HG03442 (cell line): ENCODE measurements at regions not wholly inside any gene's neighbourhood (a gene's known extent, or its start where the extent isn't known, plus 50 kb on each side); places are given as distances from the start of the nearest gene placed in this dataset.
"Not testable (repeated sequence)": the region's sequence is repeated elsewhere in the genome, so short reads cannot be mapped to it uniquely, and the experiment has no call there.

ENCODE experiments used
- ATAC-seq: cut with Tn5 transposase; IDR thresholded peaks from one replicate; pipeline ENCODE4 v1.9.1; 2021; ENCODE audit warnings: mild to moderate bottlenecking, moderate library complexity; ENCODE audit not compliant: unreplicated experiment

DNA sequence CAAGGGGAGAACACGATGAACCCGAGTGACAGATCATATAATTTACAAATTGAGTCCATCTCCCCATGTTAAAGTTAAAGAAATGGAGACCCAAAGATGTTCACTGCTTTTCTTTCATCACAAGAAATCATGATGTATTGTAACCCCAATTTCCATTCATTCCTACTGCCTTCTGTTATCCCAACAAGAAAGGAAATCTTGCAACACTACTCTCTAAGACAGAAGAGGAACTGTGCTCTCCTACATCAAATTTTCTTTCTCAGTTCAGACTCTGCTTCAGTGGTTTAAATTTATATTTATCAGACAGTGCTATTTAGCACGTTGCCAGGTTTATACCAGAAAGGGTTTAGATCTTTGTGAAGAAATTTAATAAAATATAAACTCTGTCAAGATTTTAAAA, 83.8 kb upstream of the RASA1 start:
- no peak for ATAC-seq

DNA sequence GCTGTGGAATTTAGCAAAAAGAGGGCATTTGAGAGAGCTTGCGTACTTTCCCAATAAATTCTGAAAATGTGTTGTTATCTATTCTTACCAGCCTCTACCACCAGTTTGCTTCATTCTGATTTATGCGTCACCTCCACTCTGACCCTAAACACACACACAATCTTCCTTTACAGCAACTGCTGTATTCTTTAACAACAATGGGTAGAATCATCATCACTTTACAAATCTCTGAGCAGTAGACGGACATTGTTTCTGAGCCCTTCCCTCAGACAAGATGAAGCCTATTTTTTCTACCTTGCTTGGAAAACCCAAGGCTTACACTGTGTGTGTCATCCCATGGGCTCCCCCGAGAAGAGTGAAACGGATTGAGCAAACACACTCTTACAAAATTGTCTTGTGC, 83.1 kb upstream of the RASA1 start:
- ATAC-seq: no peak

DNA sequence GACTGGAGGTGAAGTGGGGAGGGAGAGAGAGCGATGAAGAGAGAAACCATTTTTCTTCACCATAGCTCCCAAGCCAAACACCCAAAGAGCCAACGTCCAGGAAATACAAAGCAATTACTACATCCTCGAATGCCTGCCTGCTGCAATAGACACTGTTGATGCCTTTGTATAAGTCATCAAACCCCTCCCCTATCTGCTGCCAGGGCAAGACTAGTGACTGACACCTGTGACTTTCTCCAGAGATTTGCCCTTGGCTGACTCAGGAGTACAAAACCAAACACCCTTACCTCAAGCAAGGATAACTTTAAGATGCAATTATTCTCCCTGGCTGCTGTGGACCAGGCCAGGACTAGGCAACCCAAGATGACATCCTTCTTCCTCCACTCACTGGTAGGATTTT, 81.8 kb upstream of the RASA1 start:
- ATAC-seq: no peak

DNA sequence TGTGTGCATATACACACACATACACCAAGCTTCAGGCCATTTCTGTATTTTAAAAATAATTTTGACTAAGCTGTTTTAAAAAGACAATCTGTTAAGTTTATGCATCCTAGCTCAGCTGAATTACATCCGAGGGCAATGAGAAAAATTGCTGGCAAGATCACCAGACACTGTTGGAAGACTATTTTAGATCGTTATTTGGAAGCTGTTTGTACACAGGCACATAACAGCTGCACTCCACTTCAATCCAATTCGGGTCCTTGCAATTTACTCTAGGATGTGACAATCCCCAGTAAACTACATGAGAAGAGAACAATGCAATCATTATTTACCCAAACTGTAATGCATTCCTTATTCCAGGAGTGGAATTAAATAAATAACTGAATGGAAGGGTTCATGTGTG, 79.3 kb upstream of the RASA1 start:
- ATAC-seq: no peak

DNA sequence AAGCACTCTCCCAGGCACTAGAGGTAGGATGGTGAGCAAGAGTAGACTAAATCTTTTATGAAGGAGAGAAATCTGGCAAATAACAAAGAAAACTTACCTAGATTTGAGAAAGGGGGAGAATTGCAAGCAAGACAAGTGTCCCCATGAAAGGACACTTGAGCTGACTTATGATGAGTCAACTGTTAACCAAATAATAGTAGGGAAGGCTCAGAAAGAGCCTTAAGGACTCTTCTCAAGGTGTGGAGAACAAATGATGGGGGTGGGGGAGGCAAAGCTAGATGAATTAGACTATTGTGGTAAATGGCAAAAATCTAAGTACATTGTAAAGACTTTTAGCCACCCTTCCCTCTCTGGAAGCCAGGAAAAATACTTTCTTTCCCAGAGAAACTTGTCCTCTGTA, 77.6 kb upstream of the RASA1 start:
- ATAC-seq: no peak

DNA sequence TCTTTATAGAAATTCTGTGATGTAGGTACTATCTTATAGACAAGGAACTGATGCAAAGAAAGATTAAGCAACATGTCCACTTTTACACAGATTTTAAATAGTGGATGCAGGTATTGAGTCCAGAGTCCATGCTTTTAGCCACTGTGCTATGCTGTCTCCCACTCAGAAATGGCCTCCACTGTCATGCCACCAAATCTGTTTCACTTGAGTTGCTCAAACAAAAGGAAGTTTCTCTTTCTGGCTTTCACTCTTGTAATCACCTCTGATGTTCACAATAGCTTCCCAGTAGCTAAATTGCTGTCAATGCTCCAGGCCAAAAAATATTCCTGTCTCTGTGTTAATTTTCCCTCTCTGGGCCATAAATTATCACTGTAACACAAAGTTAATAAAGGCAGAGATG, 77.0 kb upstream of the RASA1 start:
- ATAC-seq: peak; percentile 68

DNA sequence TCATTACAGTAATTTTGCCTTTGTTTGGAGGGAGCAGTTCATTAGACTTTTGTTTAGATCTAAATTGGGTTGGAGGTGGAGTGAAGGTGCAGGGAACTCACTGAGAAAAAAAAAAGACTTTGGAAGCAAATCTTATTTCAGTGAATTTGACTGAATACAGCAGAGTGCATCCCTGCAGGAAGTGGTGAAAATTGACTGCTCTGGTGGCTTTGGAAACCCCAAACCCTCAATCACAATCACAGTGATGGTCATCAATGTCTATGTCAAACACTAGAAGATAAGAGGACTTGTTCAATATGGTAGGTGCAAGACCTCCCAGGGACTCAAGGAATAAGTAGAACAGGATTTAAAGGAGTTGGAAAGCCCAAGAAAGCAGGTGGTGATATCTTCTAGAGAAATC, 76.0 kb upstream of the RASA1 start:
- no peak for ATAC-seq

DNA sequence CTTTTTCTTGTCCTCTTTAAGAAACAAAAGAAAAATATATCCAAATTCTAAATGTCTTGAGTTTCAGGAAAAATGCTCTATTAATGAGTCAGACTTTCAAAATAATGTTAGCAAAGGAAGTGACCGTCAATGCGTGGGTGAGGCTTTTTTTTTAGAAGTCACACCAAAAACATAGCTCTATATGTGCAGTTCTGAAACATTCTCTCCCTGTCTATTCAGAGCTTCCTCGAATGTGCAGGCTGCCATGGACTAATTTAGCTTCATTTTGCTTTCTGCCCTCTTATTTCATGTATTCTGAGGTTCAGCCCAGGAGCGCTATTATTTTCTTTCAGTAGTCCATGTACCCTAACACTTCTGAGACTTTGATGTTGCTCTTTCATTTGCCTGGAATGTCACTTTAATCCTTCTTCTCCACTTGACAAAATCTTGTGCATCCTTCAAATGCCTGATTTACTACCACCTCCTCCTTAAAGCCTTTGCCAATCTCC, 72.5 kb upstream of the RASA1 start:
- ATAC-seq: peak; percentile 64

DNA sequence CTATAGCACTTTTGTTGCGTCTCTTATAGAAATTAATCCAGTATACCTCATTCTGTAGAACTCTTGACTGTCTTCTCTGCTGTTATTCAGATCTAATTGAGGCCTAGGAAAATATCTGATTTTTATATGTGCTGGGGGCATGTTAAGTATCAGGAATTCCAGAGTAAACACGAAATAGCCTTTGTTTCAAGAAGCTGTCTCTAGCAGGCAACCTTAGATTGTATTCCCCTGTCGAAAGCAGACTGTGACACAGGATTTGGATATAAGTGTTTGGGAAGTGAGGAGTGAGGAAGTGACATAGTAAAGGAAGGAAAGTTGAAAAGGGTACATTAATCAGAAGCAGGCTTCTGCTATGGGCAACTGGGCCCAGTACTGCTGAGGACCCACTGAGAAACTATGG, 72.1 kb upstream of the RASA1 start:
- ATAC-seq: no peak

DNA sequence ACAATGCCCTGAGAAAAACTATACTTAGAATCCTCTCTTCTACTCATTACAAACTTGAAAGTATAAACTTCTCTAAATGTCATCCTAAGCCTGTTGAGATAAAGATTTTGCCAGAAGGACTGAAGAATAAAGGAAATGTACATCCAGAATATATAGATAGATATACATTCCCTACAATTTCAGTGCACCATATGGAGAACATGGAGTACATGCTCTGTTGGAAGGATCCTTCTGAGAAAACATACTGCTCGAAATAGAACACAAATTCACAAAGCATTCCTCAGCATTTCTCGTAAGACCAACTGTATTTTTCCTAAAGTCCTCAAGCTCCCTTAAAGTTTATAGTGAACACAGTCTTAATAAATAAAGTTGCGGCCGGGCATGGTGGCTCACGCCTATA, 69.7 kb upstream of the RASA1 start:
- ATAC-seq: no peak

DNA sequence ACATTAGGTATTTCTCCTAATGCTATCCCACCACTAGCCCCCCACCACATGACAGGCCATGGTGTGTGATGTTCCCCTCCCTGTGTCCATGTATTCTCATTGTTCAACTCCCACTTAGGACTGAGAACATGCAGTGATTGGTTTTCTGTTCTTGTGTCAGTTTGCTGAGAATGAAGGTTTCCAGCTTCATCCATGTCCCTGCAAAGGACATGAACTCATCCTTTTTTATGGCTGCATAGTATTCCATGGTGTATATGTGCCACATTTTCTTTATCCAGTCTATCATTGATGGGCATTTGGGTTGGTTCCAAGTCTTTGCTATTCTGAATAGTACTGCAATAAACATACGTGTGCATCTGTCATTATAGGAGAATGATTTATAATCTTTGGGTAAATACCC, 68.4 kb upstream of the RASA1 start:
- ATAC-seq: not testable (repeated sequence)

DNA sequence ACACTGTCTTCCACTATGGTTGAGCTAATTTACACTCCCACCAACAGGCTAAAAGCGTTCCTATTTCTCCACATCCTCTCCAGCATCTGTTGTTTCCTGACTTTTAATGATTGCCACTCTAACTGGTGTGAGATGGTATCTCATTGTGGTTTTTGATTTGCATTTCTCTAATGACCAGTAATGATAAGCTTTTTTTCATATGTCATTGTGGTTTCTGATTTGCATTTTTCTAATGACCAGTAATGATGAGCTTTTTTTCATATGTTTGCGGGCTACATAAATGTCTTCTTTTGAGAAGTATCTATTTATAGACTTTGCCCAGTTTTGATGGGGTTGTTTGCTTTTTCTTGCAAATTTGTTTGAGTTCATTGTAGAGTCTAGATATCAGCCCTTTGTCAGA, 68.0 kb upstream of the RASA1 start:
- not testable (repeated sequence) for ATAC-seq

DNA sequence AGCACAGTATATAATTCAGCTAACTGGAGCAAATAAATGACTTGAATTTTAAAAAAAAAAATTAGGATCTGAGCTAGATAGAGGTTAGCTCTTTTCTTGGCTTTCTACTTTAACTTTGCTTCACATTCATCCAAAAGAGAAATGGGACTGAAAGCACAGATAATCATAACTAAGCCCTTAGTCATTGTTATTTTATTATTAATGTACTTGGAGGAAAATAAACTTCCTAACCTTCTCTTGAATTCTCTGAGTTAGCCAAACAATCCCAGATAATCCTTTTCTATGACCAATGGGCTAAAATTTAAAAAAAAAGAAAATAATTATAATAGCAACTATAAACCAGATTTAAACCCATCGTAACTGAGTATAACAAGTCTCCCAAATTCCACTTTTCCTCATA, 57.6 kb upstream of the RASA1 start:
- no peak for ATAC-seq

DNA sequence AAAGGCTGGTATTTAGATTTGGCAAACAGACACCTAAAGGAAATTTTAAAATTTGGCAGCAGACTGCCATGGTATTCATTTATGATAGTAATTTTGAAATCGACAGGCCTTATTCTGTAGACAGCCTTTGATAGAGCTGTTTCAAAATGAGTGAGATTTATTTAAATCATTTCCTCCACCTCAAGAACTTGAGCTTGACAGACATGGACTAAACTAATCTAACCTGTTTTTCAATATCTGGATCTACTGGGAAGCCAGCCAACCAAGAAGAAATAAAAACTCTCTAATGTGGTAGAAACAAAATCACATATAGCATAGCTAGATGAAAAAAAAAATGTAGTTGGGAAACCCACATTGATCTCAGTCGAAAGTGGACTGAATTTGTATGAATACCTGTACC, 56.9 kb upstream of the RASA1 start:
- peak; percentile 54 for ATAC-seq

DNA sequence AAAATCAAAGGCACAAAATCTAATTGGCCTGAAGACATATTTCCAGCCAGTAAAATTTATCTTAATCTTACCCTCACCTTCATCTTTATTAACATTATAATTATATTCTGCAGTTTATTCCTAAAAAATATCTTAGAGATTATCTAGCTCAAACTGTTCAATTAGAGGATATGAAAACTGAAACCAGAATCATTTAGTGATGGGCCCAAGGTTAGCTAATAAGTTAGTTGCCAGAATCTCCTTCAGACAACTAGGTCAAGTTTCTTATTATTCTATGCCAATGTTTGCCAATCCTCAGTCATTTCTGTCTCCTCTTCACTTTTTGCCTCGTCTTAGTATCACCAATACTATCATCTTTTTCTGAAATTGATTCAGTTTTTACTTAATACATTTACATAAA, 56.0 kb upstream of the RASA1 start:
- ATAC-seq: no peak

DNA sequence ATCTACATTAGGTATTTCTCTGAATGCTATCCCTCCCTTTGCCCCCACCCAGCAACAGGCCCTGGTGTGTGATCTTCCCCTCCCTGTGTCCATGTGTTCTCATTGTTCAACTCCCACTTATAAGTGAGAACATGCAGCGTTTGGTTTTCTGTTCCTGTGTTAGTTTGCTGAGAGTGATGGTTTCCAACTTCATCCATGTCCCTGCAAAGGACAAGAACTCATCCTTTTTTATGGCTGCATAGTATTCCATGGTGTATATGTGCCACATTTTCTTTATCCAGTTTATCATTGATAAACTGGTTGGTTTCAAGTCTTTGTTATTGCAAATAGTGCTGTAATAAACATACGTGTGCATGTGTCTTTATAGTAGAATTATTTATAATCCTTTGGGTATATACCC, 55.5 kb upstream of the RASA1 start:
- ATAC-seq: not testable (repeated sequence)

DNA sequence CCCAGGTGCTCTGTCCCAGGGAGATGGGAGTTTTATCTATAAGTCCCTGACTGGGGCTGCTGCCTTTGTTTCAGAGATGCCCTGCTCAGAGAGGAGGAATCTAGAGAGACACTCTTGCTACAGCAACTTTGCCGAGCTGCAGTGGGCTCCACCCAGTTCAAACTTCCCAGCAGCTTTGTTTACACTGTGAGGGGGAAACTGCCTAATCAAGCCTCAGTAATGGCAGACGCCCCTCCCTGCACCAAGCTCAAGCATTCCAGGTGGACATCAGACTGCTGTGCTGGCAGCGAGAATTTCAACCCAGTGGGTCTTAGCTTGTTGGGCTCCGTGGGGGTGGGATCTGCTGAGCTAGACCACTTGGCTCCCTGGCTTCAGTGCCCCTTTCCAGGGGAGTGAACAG, 50.2 kb upstream of the RASA1 start:
- not testable (repeated sequence) for ATAC-seq
